BLaER1 (cell line): ENCODE measurements at regions not wholly inside any gene's neighbourhood (a gene's known extent, or its start where the extent isn't known, plus 50 kb on each side); places are given as distances from the start of the nearest gene placed in this dataset.
A peak's percentile ranks its signal among the peaks of the same experiment; 100 is the strongest.

Experiments
- H3K27ac ChIP-seq: shearing (Covaris generic); formaldehyde crosslinking; 2 replicates; pipeline ENCODE4 v1.8.1; 2022
- H3K27me3 ChIP-seq: shearing (Covaris generic); formaldehyde crosslinking; 2 replicates; pipeline ENCODE4 v1.8.1; 2022
- H3K36me3 ChIP-seq: shearing (Covaris generic); formaldehyde crosslinking; 2 replicates; pipeline ENCODE4 v1.8.1; 2022
- H3K4me1 ChIP-seq: shearing (Covaris generic); formaldehyde crosslinking; 2 replicates; pipeline ENCODE4 v1.8.1; 2022
- H3K4me2 ChIP-seq: shearing (Covaris generic); formaldehyde crosslinking; 2 replicates; pipeline ENCODE4 v1.8.1; 2022
- H3K4me3 ChIP-seq: shearing (Covaris generic); formaldehyde crosslinking; 2 replicates; pipeline ENCODE4 v1.8.1; 2022
- H3K9ac ChIP-seq: shearing (Covaris generic); formaldehyde crosslinking; 2 replicates; pipeline ENCODE4 v1.8.1; 2022
- H3K9me3 ChIP-seq: shearing (Covaris generic); formaldehyde crosslinking; 2 replicates; pipeline ENCODE4 v1.8.1; 2022
- H4K20me1 ChIP-seq: shearing (Covaris generic); formaldehyde crosslinking; 2 replicates; pipeline ENCODE4 v1.8.1; 2022
- Cebpa-rat ChIP-seq: shearing (Covaris generic); IDR thresholded peaks from 2 replicates; pipeline ENCODE4 v1.8.1; 2022

GRCh38 chr10:42956045-42956444 is 120.8 kb upstream of the RET start:
- Histone ChIP-seq H3K4me2 (no peak overlapping the region), H3K36me3 (no peaks in the 10 kb centered on the region), H3K4me1 (peaks cover 31% of the 10 kb centered on the region), H3K4me3 (no peak overlapping the region), H3K9ac (no peak overlapping the region), H3K27me3 (no peaks in the 10 kb centered on the region), H3K9me3 (0 out of 2 replicates have a peak, but pooled peaks cover 10% of the 10 kb centered on the region), H3K27ac (no peak overlapping the region), H4K20me1 (no peaks in the 10 kb centered on the region)
- TF ChIP-seq Cebpa-rat: no peak

GRCh38 chr10:42958142-42958868 is 118.6 kb upstream of the RET start:
- Histone ChIP-seq H3K36me3 (no peaks in the 10 kb centered on the region), H3K4me2 (no peak overlapping the region), H3K9ac (no peak overlapping the region), H3K27ac (no peak overlapping the region), H3K27me3 (no peaks in the 10 kb centered on the region), H3K9me3 (0 out of 2 replicates have a peak, but pooled peaks cover 6% of the 10 kb centered on the region), H4K20me1 (no peaks in the 10 kb centered on the region), H3K4me1 (peaks cover 53% of the 10 kb centered on the region), H3K4me3 (no peak overlapping the region)
- no peak for TF ChIP-seq Cebpa-rat

DNA sequence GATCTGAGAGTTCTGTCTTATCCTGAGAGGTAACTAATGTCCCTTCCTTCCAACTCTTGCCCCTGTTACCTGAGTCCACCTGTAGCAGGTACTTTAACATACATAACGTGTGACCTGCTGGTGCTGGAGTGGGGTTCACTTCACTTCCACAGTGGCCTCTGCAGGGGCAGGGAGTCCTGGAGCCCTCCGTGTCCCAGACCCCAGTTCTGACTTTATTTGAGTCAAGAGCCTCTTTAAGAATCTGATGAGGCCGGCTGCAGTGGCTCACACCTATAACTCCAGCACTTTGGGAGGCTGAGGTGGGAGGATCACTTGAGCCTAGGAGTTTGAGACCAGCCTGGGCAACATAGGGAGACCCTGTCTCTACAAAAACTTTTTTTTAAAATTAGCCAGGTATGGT is 117.0 kb upstream of the RET start:
- no peak overlapping the region for H3K9ac ChIP-seq
- no peak overlapping the region for H3K27ac ChIP-seq
- no peaks in the 10 kb centered on the region for H4K20me1 ChIP-seq
- H3K4me1 ChIP-seq: peaks cover 51% of the 10 kb centered on the region
- 0 out of 2 replicates have a peak, but pooled peaks cover 6% of the 10 kb centered on the region for H3K9me3 ChIP-seq
- H3K4me3 ChIP-seq: no peak overlapping the region
- H3K4me2 ChIP-seq: peak overlapping the region; percentile 72
- TF ChIP-seq Cebpa-rat: no peak
- no peaks in the 10 kb centered on the region for H3K36me3 ChIP-seq
- H3K27me3 ChIP-seq: no peaks in the 10 kb centered on the region

DNA sequence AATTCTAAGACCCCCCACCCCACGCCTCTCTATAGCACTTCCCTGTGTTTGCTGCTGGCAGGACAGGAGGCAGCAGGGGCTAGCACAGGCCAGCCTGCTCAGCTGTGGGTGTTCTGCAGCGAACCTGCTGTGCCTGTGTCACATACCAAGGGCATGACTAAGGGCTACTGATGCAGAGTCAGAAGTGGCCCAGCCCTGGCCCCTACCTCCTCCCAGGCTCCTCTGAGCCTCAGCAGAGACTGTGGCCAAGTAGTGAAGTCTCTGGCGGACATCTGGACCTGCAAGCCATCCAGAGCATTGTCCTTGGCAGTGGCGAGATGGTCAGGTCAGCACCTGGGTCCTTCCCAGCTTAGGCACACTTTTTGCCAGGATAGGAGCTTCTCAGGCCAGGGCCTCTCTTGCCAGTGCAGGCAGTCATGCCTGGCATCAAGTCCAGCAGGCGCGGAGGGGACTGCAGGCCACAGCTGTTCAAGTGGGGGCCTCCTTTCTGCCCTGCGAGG is 116.3 kb upstream of the RET start:
- H3K4me3 ChIP-seq: no peak overlapping the region
- H3K36me3 ChIP-seq: no peaks in the 10 kb centered on the region
- H3K4me2 ChIP-seq: peak overlapping the region; percentile 72
- TF ChIP-seq Cebpa-rat: no peak
- 0 out of 2 replicates have a peak, but pooled peaks cover 6% of the 10 kb centered on the region for H3K9me3 ChIP-seq
- peak overlapping the region; percentile 78 for H3K27ac ChIP-seq
- peaks cover 51% of the 10 kb centered on the region for H3K4me1 ChIP-seq
- H3K9ac ChIP-seq: 0 out of 2 replicates have a peak overlapping the region, but pooled peaks have one; percentile 6
- no peaks in the 10 kb centered on the region for H3K27me3 ChIP-seq
- H4K20me1 ChIP-seq: no peaks in the 10 kb centered on the region

- Histone ChIP-seq H3K9ac (peak overlapping the region; percentile 40; the same call in 1 of the 2 replicates), H3K36me3 (no peaks in the 10 kb centered on the region), H3K27ac (peak overlapping the region; percentile 78), H3K4me2 (peak overlapping the region; percentile 72), H3K9me3 (0 out of 2 replicates have a peak, but pooled peaks cover 6% of the 10 kb centered on the region), H3K4me1 (peaks cover 51% of the 10 kb centered on the region), H4K20me1 (no peaks in the 10 kb centered on the region), H3K4me3 (no peak overlapping the region), H3K27me3 (no peaks in the 10 kb centered on the region)
- TF ChIP-seq Cebpa-rat: peak; percentile 69; the same call in 1 of the 2 replicates
Measured at GRCh38 chr10:42960991-42961795, 115.7 kb upstream of the RET start.

DNA sequence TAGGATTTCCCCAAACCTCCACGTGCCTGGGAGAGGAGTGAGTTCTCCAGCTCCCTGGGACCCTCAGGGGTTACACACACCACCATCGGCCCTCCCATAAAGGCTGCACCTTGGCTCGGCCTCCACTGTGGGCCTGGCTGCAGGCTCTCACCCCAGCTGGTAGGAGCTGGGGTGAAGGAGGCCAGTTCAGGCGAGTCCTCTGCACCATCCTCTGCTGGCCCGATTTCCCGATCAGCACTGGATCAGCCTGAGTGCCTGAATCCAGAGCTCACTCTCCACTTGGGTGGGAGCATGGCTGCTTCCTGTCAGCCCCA is 115.1 kb upstream of the RET start:
- Histone ChIP-seq H3K9me3 (0 out of 2 replicates have a peak, but pooled peaks cover 5% of the 10 kb centered on the region), H3K4me3 (no peak overlapping the region), H3K4me1 (peaks cover 51% of the 10 kb centered on the region), H4K20me1 (no peaks in the 10 kb centered on the region), H3K27me3 (no peaks in the 10 kb centered on the region), H3K9ac (peak overlapping the region; percentile 40; the same call in 1 of the 2 replicates), H3K27ac (peak overlapping the region; percentile 78), H3K36me3 (no peaks in the 10 kb centered on the region), H3K4me2 (peak overlapping the region; percentile 72)
- TF ChIP-seq Cebpa-rat: no peak

- Histone ChIP-seq H3K4me2 (peak overlapping the region; percentile 72), H3K9me3 (no peaks in the 10 kb centered on the region), H3K4me1 (peaks cover 51% of the 10 kb centered on the region), H3K27ac (peak overlapping the region; percentile 78), H3K9ac (peak overlapping the region; percentile 40; the same call in 1 of the 2 replicates), H3K36me3 (no peaks in the 10 kb centered on the region), H3K4me3 (no peak overlapping the region), H3K27me3 (no peaks in the 10 kb centered on the region), H4K20me1 (no peaks in the 10 kb centered on the region)
- TF ChIP-seq Cebpa-rat: no peak
Measured at GRCh38 chr10:42962110-42962901, 114.6 kb upstream of the RET start.

DNA sequence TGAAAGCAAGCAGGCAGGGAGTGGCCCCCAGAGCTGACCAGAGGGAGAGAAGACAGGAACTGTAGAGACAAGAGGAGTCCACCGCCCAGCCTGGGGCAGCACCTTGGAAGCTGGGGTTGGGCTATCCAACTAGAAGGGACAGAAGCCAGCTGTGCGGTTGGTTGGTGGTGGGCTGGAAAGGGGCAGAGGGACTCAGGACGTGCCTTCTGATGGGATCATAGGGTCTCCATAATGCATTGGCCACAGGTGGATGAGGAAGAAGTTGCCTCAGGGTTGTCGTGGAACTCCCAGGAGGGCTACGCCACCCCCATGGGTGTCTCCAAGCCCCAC is 114.0 kb upstream of the RET start:
- H3K4me3 ChIP-seq: no peak overlapping the region
- peaks cover 51% of the 10 kb centered on the region for H3K4me1 ChIP-seq
- H3K27ac ChIP-seq: peak overlapping the region; percentile 78
- no peak for TF ChIP-seq Cebpa-rat
- no peaks in the 10 kb centered on the region for H3K9me3 ChIP-seq
- H3K36me3 ChIP-seq: no peaks in the 10 kb centered on the region
- H3K4me2 ChIP-seq: peak overlapping the region; percentile 72
- H3K9ac ChIP-seq: no peak overlapping the region; the same call in 1 of the 2 replicates
- H4K20me1 ChIP-seq: no peaks in the 10 kb centered on the region
- H3K27me3 ChIP-seq: no peaks in the 10 kb centered on the region

- peak overlapping the region; percentile 72 for H3K4me2 ChIP-seq
- H3K4me1 ChIP-seq: peaks cover 51% of the 10 kb centered on the region
- no peaks in the 10 kb centered on the region for H3K9me3 ChIP-seq
- no peaks in the 10 kb centered on the region for H4K20me1 ChIP-seq
- no peaks in the 10 kb centered on the region for H3K36me3 ChIP-seq
- no peak overlapping the region for H3K4me3 ChIP-seq
- no peak overlapping the region for H3K9ac ChIP-seq
- no peaks in the 10 kb centered on the region for H3K27me3 ChIP-seq
- H3K27ac ChIP-seq: no peak overlapping the region; the same call in 1 of the 2 replicates
- no peak for TF ChIP-seq Cebpa-rat
Measured at GRCh38 chr10:42963312-42963711, 113.6 kb upstream of the RET start.
